Mesenchymal stem cell (in vitro differentiated cells and primary cell): ENCODE measurements at regions not wholly inside any gene's neighbourhood (a gene's known extent, or its start where the extent isn't known, plus 50 kb on each side); places are given as distances from the start of the nearest gene placed in this dataset.

Experiments
- DNase-seq: peaks from one replicate; pipeline ENCODE4 v3.0.0-alpha.2; 2013
- H2AFZ ChIP-seq: one replicate; pipeline ENCODE4 v1.6.1; 2013; ENCODE audit warnings: low read depth, mild to moderate bottlenecking, control low read depth, inconsistent platforms, low read length, moderate library complexity
- H2AK5ac ChIP-seq: 2 replicates; pipeline ENCODE4 v1.6.1; 2013; ENCODE audit warnings: low read length, moderate library complexity, mild to moderate bottlenecking, inconsistent platforms; ENCODE audit not compliant: severe bottlenecking
- H2BK120ac ChIP-seq: one replicate; pipeline ENCODE4 v1.6.1; 2013; ENCODE audit warnings: low read depth, mild to moderate bottlenecking, inconsistent platforms, low read length, moderate library complexity
- H2BK12ac ChIP-seq, 2 experiments: one replicate each; pipeline ENCODE4 v1.6.1; 2013; ENCODE audit warnings: inconsistent platforms in 2 of 2, low read length in 2 of 2, mild to moderate bottlenecking in 2 of 2, moderate library complexity in 2 of 2, control low read depth in 1 of 2
- H2BK15ac ChIP-seq: one replicate; pipeline ENCODE4 v1.6.1; 2013; ENCODE audit warnings: mild to moderate bottlenecking, low read depth, inconsistent platforms; ENCODE audit not compliant: poor library complexity, severe bottlenecking
- H2BK5ac ChIP-seq: 2 replicates; pipeline ENCODE4 v1.6.1; 2013; ENCODE audit warnings: low read depth, mild to moderate bottlenecking, low read length, control low read depth, inconsistent platforms; ENCODE audit not compliant: poor library complexity, severe bottlenecking
- H3K14ac ChIP-seq, 2 experiments: one replicate each; pipeline ENCODE4 v1.6.1; 2013; ENCODE audit warnings: inconsistent platforms in 2 of 2, low read length in 2 of 2, control low read depth in 1 of 2, mild to moderate bottlenecking in 1 of 2, moderate library complexity in 1 of 2
- H3K18ac ChIP-seq, 2 experiments: one replicate each; pipeline ENCODE4 v1.6.1; 2013; ENCODE audit warnings: inconsistent platforms in 2 of 2, low read length in 2 of 2, control low read depth in 1 of 2, low read depth in 1 of 2, mild to moderate bottlenecking in 1 of 2
- H3K23ac ChIP-seq, 2 experiments: one replicate each; pipeline ENCODE4 v1.6.1; 2013; ENCODE audit warnings: inconsistent platforms in 2 of 2, low read length in 2 of 2, mild to moderate bottlenecking in 2 of 2, moderate library complexity in 2 of 2, control low read depth in 1 of 2
- H3K27ac ChIP-seq: 2 replicates; pipeline ENCODE4 v1.5.1; 2013; ENCODE audit warnings: mild to moderate bottlenecking, moderate library complexity, low read length, control low read depth, inconsistent platforms; ENCODE audit not compliant: poor library complexity, severe bottlenecking
- H3K27me3 ChIP-seq, 2 experiments: 2 replicates each; pipeline versions ENCODE4 v1.6.1 to v1.7.0; 2013; ENCODE audit warnings: low read length in 2 of 2, mild to moderate bottlenecking in 2 of 2, moderate library complexity in 2 of 2, control low read depth in 1 of 2, inconsistent platforms in 1 of 2; ENCODE audit not compliant: control insufficient read depth in 1 of 2, insufficient read depth in 1 of 2
- H3K36me3 ChIP-seq, 2 experiments: 2 replicates each; pipeline versions ENCODE4 v1.6.1 to v1.7.0; 2013; ENCODE audit warnings: low read length in 2 of 2, control low read depth in 1 of 2, inconsistent platforms in 1 of 2, low read depth in 1 of 2, mild to moderate bottlenecking in 1 of 2; ENCODE audit not compliant: insufficient read depth in 2 of 2, control insufficient read depth in 1 of 2
- H3K4ac ChIP-seq, 2 experiments: one replicate each; pipeline ENCODE4 v1.6.1; 2013; ENCODE audit warnings: inconsistent platforms in 2 of 2, low read length in 2 of 2, mild to moderate bottlenecking in 2 of 2, moderate library complexity in 2 of 2, control low read depth in 1 of 2, low read depth in 1 of 2
- H3K4me1 ChIP-seq: 2 replicates; pipeline ENCODE4 v1.6.1; 2013; ENCODE audit warnings: low read depth, low read length, control low read depth; ENCODE audit not compliant: control insufficient read depth, insufficient read depth
- H3K4me2 ChIP-seq: 2 replicates; pipeline ENCODE4 v1.6.1; 2013; ENCODE audit warnings: low read length, mild to moderate bottlenecking, inconsistent platforms; ENCODE audit not compliant: poor library complexity, severe bottlenecking
- H3K4me3 ChIP-seq, 2 experiments: 2 replicates each; pipeline versions ENCODE4 v1.5.1 to v1.7.0; 2013; ENCODE audit warnings: low read length in 2 of 2, mild to moderate bottlenecking in 2 of 2, control low read depth in 1 of 2, low read depth in 1 of 2; ENCODE audit not compliant: insufficient read depth in 1 of 2
- H3K79me1 ChIP-seq: replicated peaks from 2 replicates; pipeline ENCODE4 v1.6.1; 2013; ENCODE audit warnings: mild to moderate bottlenecking, control low read depth, low read length, inconsistent platforms; ENCODE audit not compliant: poor library complexity, severe bottlenecking
- H3K9ac ChIP-seq: 2 replicates; pipeline ENCODE4 v1.7.0; 2013; ENCODE audit warnings: mild to moderate bottlenecking, low read length, moderate library complexity
- H3K9me3 ChIP-seq: 2 replicates; pipeline ENCODE4 v1.7.0; 2013; ENCODE audit warnings: mild to moderate bottlenecking, low read length; ENCODE audit not compliant: control insufficient read depth
- H4K8ac ChIP-seq: one replicate; pipeline ENCODE4 v1.6.1; 2013; ENCODE audit warnings: inconsistent platforms, mild to moderate bottlenecking, low read length, moderate library complexity
- H4K91ac ChIP-seq: one replicate; pipeline ENCODE4 v1.6.1; 2013; ENCODE audit warnings: mild to moderate bottlenecking, low read length, inconsistent platforms
- WGBS: methylation state at CpG from one replicate; pipeline ENCODE4 v1.1.7; 2013; ENCODE audit warnings: mixed read lengths; 5-methylcytosine and 5-hydroxymethylcytosine counted together

DNA sequence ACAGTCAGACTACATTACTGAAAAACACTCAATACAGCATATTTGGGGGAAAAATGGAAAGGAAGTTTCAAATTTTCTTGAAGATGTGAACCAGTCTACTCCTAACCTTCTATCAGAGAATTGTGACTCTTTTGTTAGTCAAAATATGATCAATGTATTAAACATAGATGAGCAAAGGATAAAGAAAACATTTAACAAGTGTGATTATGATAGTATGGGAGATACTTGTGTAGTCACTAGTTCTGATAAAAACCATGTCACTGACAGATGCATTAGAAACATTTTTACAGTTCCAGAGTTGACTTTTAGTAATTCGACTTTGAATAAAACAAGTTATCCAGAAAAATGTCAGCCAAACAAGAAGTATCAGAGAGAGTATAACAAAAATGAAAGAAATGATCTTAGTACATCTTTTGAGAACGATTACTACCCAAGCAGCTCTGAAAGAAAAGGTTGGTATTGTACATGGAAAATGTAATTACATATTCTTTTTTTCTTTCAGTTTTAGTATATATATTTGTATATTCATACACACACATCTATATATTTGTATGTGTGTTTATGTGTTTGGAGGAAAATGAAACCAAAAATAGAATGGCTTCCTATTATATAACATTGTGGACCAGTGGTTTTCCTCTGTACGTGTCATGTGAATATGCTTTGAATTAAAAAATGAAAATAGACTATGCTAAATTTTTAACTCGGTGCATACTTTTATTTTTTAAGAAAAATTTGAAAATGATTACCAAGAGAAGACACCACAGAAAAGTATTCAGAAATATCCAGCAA is 63.3 kb upstream of the ABCD2 start:
- Histone ChIP-seq H3K23ac (no peak overlapping the region), H2BK5ac (no peak overlapping the region), H3K9me3 (peaks cover 4% of the 10 kb centered on the region), H3K27ac (no peak overlapping the region), H4K8ac (no peak overlapping the region), H3K4me3 (no peak overlapping the region), H3K4me1 (no peaks in the 10 kb centered on the region), H3K27me3 (no peaks in the 10 kb centered on the region), H3K79me1 (no peaks in the 10 kb centered on the region), H3K18ac (no peak overlapping the region), H3K9ac (no peak overlapping the region), H2BK12ac (no peak overlapping the region), H3K14ac (no peak overlapping the region), H2BK15ac (no peak overlapping the region), H3K4me2 (no peak overlapping the region), H2BK120ac (no peak overlapping the region), H3K4ac (no peak overlapping the region), H2AK5ac (no peak overlapping the region), H4K91ac (no peak overlapping the region), H2AFZ (no peak overlapping the region), H3K36me3 (no peaks in the 10 kb centered on the region)
- 100% methylated on average over 1 of the region's 4 CpGs for WGBS
- DNase-seq: no peak

DNA sequence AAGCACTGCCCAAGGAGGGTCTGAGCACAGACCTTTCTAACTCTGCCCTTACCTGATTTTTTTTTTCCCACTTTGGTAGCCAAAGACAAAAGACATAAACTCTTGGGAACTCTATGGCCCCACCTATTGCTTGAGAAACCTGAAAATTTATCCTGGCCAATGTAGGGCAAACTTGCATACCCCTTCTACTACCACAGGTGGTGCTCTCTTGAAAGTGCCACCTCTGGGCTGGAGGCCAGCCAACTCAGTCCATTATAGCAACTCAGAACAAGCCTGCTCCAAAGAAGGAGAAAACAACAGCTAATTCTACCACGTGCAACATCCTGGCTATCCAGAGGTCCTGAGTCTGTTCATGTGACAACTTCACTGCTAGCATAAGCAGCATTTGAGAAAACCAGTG is 55.7 kb upstream of the ABCD2 start:
- 69% methylated on average over 1 of the region's 1 CpG for WGBS
- no peak overlapping the region for H4K91ac ChIP-seq
- H2BK15ac ChIP-seq: no peak overlapping the region
- no peak overlapping the region for H2AK5ac ChIP-seq
- no peak overlapping the region for H4K8ac ChIP-seq
- H3K23ac ChIP-seq: no peak overlapping the region
- DNase-seq: no peak
- no peaks in the 10 kb centered on the region for H3K27me3 ChIP-seq
- H2AFZ ChIP-seq: no peak overlapping the region
- H3K79me1 ChIP-seq: no peaks in the 10 kb centered on the region
- H2BK5ac ChIP-seq: no peak overlapping the region
- no peaks in the 10 kb centered on the region for H3K36me3 ChIP-seq
- no peak overlapping the region for H3K4ac ChIP-seq
- H3K14ac ChIP-seq: no peak overlapping the region
- no peaks in the 10 kb centered on the region for H3K4me1 ChIP-seq
- H3K27ac ChIP-seq: no peak overlapping the region
- H3K4me3 ChIP-seq: no peak overlapping the region
- H3K9me3 ChIP-seq: peaks cover 23% of the 10 kb centered on the region
- H2BK120ac ChIP-seq: no peak overlapping the region
- H2BK12ac ChIP-seq: no peak overlapping the region
- no peak overlapping the region for H3K18ac ChIP-seq
- no peak overlapping the region for H3K4me2 ChIP-seq
- H3K9ac ChIP-seq: no peak overlapping the region

DNA sequence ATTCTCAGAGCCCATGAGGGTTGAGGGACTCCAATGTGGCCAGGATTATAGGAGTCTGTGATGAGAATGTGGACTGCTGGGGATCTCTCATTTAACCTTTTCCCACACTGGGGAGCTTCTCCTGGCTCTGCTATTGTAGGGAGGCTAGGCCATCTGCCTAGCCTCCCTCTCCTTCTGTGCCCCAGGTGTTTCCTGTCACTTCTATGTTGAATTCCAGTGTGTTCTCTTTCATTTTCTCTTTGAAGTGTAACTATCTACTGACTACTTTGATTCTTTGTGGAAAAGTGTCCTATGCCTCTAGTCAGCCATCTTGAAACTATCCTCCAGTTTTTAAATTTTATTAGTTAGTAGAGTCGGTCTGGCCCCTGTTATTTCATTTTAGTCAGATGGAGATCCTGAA is 53.4 kb upstream of the ABCD2 start:
- no peak for DNase-seq
- H2BK5ac ChIP-seq: no peak overlapping the region
- no peak overlapping the region for H3K4me3 ChIP-seq
- H3K4ac ChIP-seq: no peak overlapping the region
- peaks cover 19% of the 10 kb centered on the region for H3K9me3 ChIP-seq
- H3K36me3 ChIP-seq: no peaks in the 10 kb centered on the region
- no peak overlapping the region for H3K14ac ChIP-seq
- H2AK5ac ChIP-seq: no peak overlapping the region
- H3K27me3 ChIP-seq: no peaks in the 10 kb centered on the region
- no peaks in the 10 kb centered on the region for H3K4me1 ChIP-seq
- H2AFZ ChIP-seq: no peak overlapping the region
- H4K91ac ChIP-seq: no peak overlapping the region
- no peak overlapping the region for H4K8ac ChIP-seq
- no peak overlapping the region for H3K27ac ChIP-seq
- no peak overlapping the region for H2BK12ac ChIP-seq
- H3K9ac ChIP-seq: no peak overlapping the region
- no peak overlapping the region for H3K4me2 ChIP-seq
- H2BK15ac ChIP-seq: no peak overlapping the region
- no peak overlapping the region for H3K23ac ChIP-seq
- 56% methylated on average over 1 of the region's 1 CpG for WGBS
- H3K18ac ChIP-seq: no peak overlapping the region
- H3K79me1 ChIP-seq: no peaks in the 10 kb centered on the region
- no peak overlapping the region for H2BK120ac ChIP-seq

DNA sequence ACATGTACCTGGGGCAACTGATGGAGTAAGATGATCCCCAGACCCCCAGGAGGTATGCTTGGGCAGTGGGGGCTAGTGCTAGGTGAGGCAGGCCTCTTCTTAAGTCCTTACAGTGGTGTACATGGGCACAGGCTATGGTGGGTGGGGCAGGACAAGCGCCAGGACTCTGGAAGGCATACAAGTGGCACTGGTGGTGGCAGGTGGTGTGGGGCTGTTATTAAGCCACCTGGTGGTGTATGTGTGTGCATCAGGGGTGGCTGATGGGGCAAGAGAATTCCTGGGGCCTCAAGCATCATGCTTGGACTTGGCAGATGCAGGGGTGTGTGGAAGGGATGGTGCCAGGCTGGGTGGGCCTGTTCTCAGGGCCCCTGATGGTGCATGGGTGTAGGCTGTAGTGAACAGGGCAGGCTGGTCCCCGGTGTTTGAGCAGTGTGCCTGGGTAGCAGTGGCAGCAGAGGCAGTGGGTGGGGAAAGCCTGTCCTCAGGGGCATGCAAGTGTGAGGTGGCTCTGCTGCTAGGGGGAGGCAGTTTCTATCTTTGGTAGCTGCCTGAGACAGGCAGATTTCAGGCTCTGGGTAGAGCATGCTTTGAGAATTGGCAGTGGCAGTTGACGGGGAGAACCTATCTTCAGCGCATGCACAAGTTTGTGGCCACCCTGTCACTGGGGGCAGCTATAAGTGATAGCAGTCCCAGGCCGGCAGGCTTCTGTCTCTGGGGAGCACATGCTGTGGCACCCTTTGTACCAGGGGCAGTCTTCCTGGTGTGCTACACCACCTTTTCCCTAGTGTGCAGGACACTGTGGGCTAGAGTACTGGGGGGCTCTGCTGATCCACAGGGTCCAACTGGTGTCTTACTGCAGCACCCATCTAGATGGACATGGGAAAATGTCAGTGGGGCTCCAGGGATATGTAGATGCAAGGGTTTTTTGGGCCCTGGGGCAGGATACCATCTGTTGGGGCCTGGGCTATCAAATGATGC is 52.6 kb upstream of the ABCD2 start:
- no peak overlapping the region for H2BK15ac ChIP-seq
- no peak overlapping the region for H3K18ac ChIP-seq
- H3K9me3 ChIP-seq: peaks cover 19% of the 10 kb centered on the region
- no peaks in the 10 kb centered on the region for H3K4me1 ChIP-seq
- 88% methylated on average over 5 of the region's 5 CpGs for WGBS
- H3K27ac ChIP-seq: no peak overlapping the region
- H2AK5ac ChIP-seq: no peak overlapping the region
- H3K4me2 ChIP-seq: no peak overlapping the region
- H3K79me1 ChIP-seq: no peaks in the 10 kb centered on the region
- DNase-seq: no peak
- H3K23ac ChIP-seq: no peak overlapping the region
- H3K36me3 ChIP-seq: no peaks in the 10 kb centered on the region
- no peak overlapping the region for H2BK120ac ChIP-seq
- H3K4ac ChIP-seq: no peak overlapping the region
- H4K91ac ChIP-seq: peak overlapping the region; percentile 65
- no peak overlapping the region for H3K4me3 ChIP-seq
- H3K14ac ChIP-seq: no peak overlapping the region
- no peak overlapping the region for H2BK5ac ChIP-seq
- H4K8ac ChIP-seq: no peak overlapping the region
- H2BK12ac ChIP-seq: no peak overlapping the region
- H3K27me3 ChIP-seq: no peaks in the 10 kb centered on the region
- no peak overlapping the region for H2AFZ ChIP-seq
- H3K9ac ChIP-seq: no peak overlapping the region
